ENCODE measurements at regions not wholly inside any gene's neighbourhood (a gene's known extent, or its start where the extent isn't known, plus 50 kb on each side); places are given as distances from the start of the nearest gene placed in this dataset.
"Not testable (repeated sequence)": the region's sequence is repeated elsewhere in the genome, so short reads cannot be mapped to it uniquely, and the experiment has no call there.

- Histone ChIP-seq H3K27ac (ENCODE audit: low read length) (no peak overlapping the region), H3K4me3 (ENCODE audit: low read length in 2 of 2) (no peak overlapping the region), H3K9ac (ENCODE audit: low read length in 2 of 2) (no peak overlapping the region), H3K9me3 (ENCODE audit: control insufficient read depth in 2 of 2, low read length in 2 of 2) (no peaks in the 10 kb centered on the region), H3K36me3 (ENCODE audit: control insufficient read depth in 2 of 2, insufficient read depth in 2 of 2, low read length in 2 of 2) (no peaks in the 10 kb centered on the region), H3K27me3 (ENCODE audit: control insufficient read depth in 1 of 2, insufficient read depth in 2 of 2, low read length in 2 of 2) (no peaks in the 10 kb centered on the region), H3K4me1 (ENCODE audit: control insufficient read depth, insufficient read depth, low read length) (no peaks in the 10 kb centered on the region)
Observed at GRCh38 chr9:26502311-26502710, 390.3 kb downstream of the CAAP1 start.

- Histone ChIP-seq H3K9ac (ENCODE audit: low read length in 2 of 2) (no peak overlapping the region), H3K27ac (ENCODE audit: low read length) (no peak overlapping the region), H3K9me3 (ENCODE audit: control insufficient read depth in 2 of 2, low read length in 2 of 2) (no peaks in the 10 kb centered on the region), H3K36me3 (ENCODE audit: control insufficient read depth in 2 of 2, insufficient read depth in 2 of 2, low read length in 2 of 2) (no peaks in the 10 kb centered on the region), H3K4me3 (ENCODE audit: low read length in 2 of 2) (no peak overlapping the region), H3K4me1 (ENCODE audit: control insufficient read depth, insufficient read depth, low read length) (no peaks in the 10 kb centered on the region), H3K27me3 (ENCODE audit: control insufficient read depth in 1 of 2, insufficient read depth in 2 of 2, low read length in 2 of 2) (no peaks in the 10 kb centered on the region)
Observed at GRCh38 chr9:26500471-26500870, 392.1 kb downstream of the CAAP1 start.

DNA sequence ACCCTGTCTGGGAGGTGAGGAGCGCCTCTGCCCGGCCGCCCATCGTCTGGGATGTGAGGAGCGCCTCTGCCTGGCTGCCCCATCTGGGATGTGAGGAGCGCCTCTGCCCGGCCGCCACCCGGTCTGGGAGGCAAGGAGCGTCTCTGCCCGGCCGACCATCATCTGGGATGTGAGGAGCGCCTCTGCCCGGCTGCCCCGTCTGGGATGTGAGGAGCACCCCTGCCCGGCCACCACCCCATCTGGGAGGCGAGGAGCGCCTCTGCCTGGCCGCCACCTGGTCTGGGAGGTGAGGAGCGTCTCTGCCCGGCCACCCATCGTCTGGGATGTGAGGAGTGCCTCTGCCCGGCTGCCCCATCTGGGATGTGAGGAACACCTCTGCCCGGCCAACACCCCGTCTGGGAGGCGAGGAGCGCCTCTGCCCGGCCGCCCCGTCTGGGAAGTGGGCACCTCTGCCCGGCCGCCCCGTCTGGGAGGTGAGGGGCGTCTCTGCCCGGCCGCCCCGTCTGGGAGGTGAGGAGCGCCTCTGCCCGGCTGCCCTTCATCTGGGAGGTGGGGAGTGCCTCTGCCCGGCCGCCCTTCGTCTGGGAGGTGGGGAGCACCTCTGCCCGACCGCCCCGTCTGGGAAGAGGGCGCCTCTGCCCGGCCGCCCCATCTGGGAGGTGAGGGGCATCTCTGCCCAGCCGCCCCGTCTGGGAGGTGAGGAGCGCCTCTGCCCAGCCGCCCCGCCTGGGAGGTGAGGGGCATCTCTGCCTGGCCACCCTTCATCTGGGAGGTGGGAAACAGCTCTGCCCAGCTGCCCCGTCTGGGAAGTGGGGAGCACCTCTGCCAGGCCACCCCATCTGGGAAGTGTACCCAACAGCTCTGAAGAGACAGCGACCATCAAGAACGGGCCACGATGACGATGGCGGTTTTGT lies 399.7 kb downstream of the CAAP1 start:
- not testable (repeated sequence) for H3K27me3 ChIP-seq (ENCODE audit: control insufficient read depth in 1 of 2, insufficient read depth in 2 of 2, low read length in 2 of 2); H3K27ac ChIP-seq (ENCODE audit: low read length); H3K9ac ChIP-seq (ENCODE audit: low read length in 2 of 2); H3K9me3 ChIP-seq (ENCODE audit: control insufficient read depth in 2 of 2, low read length in 2 of 2); H3K4me1 ChIP-seq (ENCODE audit: control insufficient read depth, insufficient read depth, low read length); H3K36me3 ChIP-seq (ENCODE audit: control insufficient read depth in 2 of 2, insufficient read depth in 2 of 2, low read length in 2 of 2); H3K4me3 ChIP-seq (ENCODE audit: low read length in 2 of 2)

GRCh38 chr9:26491922-26492607 lies 400.5 kb downstream of the CAAP1 start:
- not testable (repeated sequence) for H3K9ac ChIP-seq (ENCODE audit: low read length in 2 of 2); H3K4me1 ChIP-seq (ENCODE audit: control insufficient read depth, insufficient read depth, low read length); H3K36me3 ChIP-seq (ENCODE audit: control insufficient read depth in 2 of 2, insufficient read depth in 2 of 2, low read length in 2 of 2); H3K9me3 ChIP-seq (ENCODE audit: control insufficient read depth in 2 of 2, low read length in 2 of 2); H3K4me3 ChIP-seq (ENCODE audit: low read length in 2 of 2); H3K27ac ChIP-seq (ENCODE audit: low read length); H3K27me3 ChIP-seq (ENCODE audit: control insufficient read depth in 1 of 2, insufficient read depth in 2 of 2, low read length in 2 of 2)

- Histone ChIP-seq H3K4me3 (ENCODE audit: low read length in 2 of 2) (no peak overlapping the region), H3K36me3 (ENCODE audit: control insufficient read depth in 2 of 2, insufficient read depth in 2 of 2, low read length in 2 of 2) (no peaks in the 10 kb centered on the region), H3K27me3 (ENCODE audit: control insufficient read depth in 1 of 2, insufficient read depth in 2 of 2, low read length in 2 of 2) (no peaks in the 10 kb centered on the region), H3K9me3 (ENCODE audit: control insufficient read depth in 2 of 2, low read length in 2 of 2) (no peaks in the 10 kb centered on the region), H3K27ac (ENCODE audit: low read length) (no peak overlapping the region), H3K9ac (ENCODE audit: low read length in 2 of 2) (no peak overlapping the region), H3K4me1 (ENCODE audit: control insufficient read depth, insufficient read depth, low read length) (no peaks in the 10 kb centered on the region)
Observed at GRCh38 chr9:26483991-26484390, 408.6 kb downstream of the CAAP1 start.

GRCh38 chr9:26477963-26478362 lies 414.6 kb downstream of the CAAP1 start:
- no peak overlapping the region for H3K9ac ChIP-seq (ENCODE audit: low read length in 2 of 2)
- no peak overlapping the region for H3K4me3 ChIP-seq (ENCODE audit: low read length in 2 of 2)
- no peak overlapping the region for H3K27ac ChIP-seq (ENCODE audit: low read length)
- no peaks in the 10 kb centered on the region for H3K36me3 ChIP-seq (ENCODE audit: control insufficient read depth in 2 of 2, insufficient read depth in 2 of 2, low read length in 2 of 2)
- H3K4me1 ChIP-seq (ENCODE audit: control insufficient read depth, insufficient read depth, low read length), result no peaks in the 10 kb centered on the region
- H3K27me3 ChIP-seq (ENCODE audit: control insufficient read depth in 1 of 2, insufficient read depth in 2 of 2, low read length in 2 of 2), result no peaks in the 10 kb centered on the region
- no peaks in the 10 kb centered on the region for H3K9me3 ChIP-seq (ENCODE audit: control insufficient read depth in 2 of 2, low read length in 2 of 2)

GRCh38 chr9:26471261-26471660 lies 421.3 kb downstream of the CAAP1 start:
- Histone ChIP-seq H3K27me3 (ENCODE audit: control insufficient read depth in 1 of 2, insufficient read depth in 2 of 2, low read length in 2 of 2) (no peaks in the 10 kb centered on the region), H3K4me3 (ENCODE audit: low read length in 2 of 2) (no peak overlapping the region), H3K27ac (ENCODE audit: low read length) (no peak overlapping the region), H3K4me1 (ENCODE audit: control insufficient read depth, insufficient read depth, low read length) (no peaks in the 10 kb centered on the region), H3K9me3 (ENCODE audit: control insufficient read depth in 2 of 2, low read length in 2 of 2) (no peaks in the 10 kb centered on the region), H3K9ac (ENCODE audit: low read length in 2 of 2) (no peak overlapping the region), H3K36me3 (ENCODE audit: control insufficient read depth in 2 of 2, insufficient read depth in 2 of 2, low read length in 2 of 2) (no peaks in the 10 kb centered on the region)

DNA sequence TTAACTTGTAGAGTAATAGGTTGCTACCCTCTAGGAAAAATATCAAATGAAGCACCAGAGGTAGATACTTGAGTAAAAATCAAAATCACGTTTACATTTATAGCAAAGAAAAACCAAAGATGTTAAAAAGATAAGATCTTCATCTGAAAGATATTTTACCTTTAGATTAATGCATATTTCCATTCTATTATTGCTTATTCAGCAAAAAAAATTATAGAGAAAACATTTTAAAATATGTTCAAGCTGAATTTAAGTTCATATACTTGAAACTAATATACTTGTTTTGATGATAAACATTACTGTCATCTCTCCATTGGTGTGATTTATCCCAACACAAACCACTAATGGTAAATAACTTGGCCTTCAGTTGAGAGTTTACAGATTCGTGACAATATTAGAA lies 422.3 kb downstream of the CAAP1 start:
- no peak overlapping the region for H3K27ac ChIP-seq (ENCODE audit: low read length)
- no peaks in the 10 kb centered on the region for H3K27me3 ChIP-seq (ENCODE audit: control insufficient read depth in 1 of 2, insufficient read depth in 2 of 2, low read length in 2 of 2)
- H3K4me1 ChIP-seq (ENCODE audit: control insufficient read depth, insufficient read depth, low read length), result no peaks in the 10 kb centered on the region
- no peaks in the 10 kb centered on the region for H3K36me3 ChIP-seq (ENCODE audit: control insufficient read depth in 2 of 2, insufficient read depth in 2 of 2, low read length in 2 of 2)
- no peak overlapping the region for H3K9ac ChIP-seq (ENCODE audit: low read length in 2 of 2)
- no peak overlapping the region for H3K4me3 ChIP-seq (ENCODE audit: low read length in 2 of 2)
- H3K9me3 ChIP-seq (ENCODE audit: control insufficient read depth in 2 of 2, low read length in 2 of 2), result no peaks in the 10 kb centered on the region

- H3K4me1 ChIP-seq (ENCODE audit: control insufficient read depth, insufficient read depth, low read length), result no peaks in the 10 kb centered on the region
- H3K9ac ChIP-seq (ENCODE audit: low read length in 2 of 2), result no peak overlapping the region
- no peaks in the 10 kb centered on the region for H3K9me3 ChIP-seq (ENCODE audit: control insufficient read depth in 2 of 2, low read length in 2 of 2)
- no peak overlapping the region for H3K27ac ChIP-seq (ENCODE audit: low read length)
- H3K27me3 ChIP-seq (ENCODE audit: control insufficient read depth in 1 of 2, insufficient read depth in 2 of 2, low read length in 2 of 2), result no peaks in the 10 kb centered on the region
- no peak overlapping the region for H3K4me3 ChIP-seq (ENCODE audit: low read length in 2 of 2)
- H3K36me3 ChIP-seq (ENCODE audit: control insufficient read depth in 2 of 2, insufficient read depth in 2 of 2, low read length in 2 of 2), result no peaks in the 10 kb centered on the region
Observed at GRCh38 chr9:26463837-26464236, 428.8 kb downstream of the CAAP1 start.

DNA sequence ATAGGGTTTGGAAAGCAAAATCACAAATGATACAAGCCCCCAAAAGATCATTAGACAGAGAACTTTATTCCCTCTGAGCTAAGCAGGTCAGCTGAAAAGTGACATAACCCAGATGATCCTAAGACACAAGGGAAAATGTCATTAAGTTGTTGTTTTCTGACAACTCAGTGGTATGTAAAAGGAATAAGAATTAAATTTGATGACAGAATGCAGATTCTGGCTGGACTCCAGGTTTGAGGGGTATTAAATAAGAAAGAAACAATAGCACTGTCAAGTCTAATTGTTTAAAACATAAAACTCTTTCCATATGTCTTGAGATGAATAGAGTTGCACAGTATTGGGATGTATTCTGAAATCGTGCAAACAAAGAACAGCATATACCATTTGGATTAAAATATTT lies 429.9 kb downstream of the CAAP1 start:
- Histone ChIP-seq H3K4me3 (ENCODE audit: low read length in 2 of 2) (no peak overlapping the region), H3K9ac (ENCODE audit: low read length in 2 of 2) (no peak overlapping the region), H3K9me3 (ENCODE audit: control insufficient read depth in 2 of 2, low read length in 2 of 2) (no peaks in the 10 kb centered on the region), H3K27ac (ENCODE audit: low read length) (no peak overlapping the region), H3K4me1 (ENCODE audit: control insufficient read depth, insufficient read depth, low read length) (no peaks in the 10 kb centered on the region), H3K27me3 (ENCODE audit: control insufficient read depth in 1 of 2, insufficient read depth in 2 of 2, low read length in 2 of 2) (no peaks in the 10 kb centered on the region), H3K36me3 (ENCODE audit: control insufficient read depth in 2 of 2, insufficient read depth in 2 of 2, low read length in 2 of 2) (no peaks in the 10 kb centered on the region)

- no peaks in the 10 kb centered on the region for H3K4me1 ChIP-seq (ENCODE audit: control insufficient read depth, insufficient read depth, low read length)
- no peak overlapping the region for H3K4me3 ChIP-seq (ENCODE audit: low read length in 2 of 2)
- no peaks in the 10 kb centered on the region for H3K9me3 ChIP-seq (ENCODE audit: control insufficient read depth in 2 of 2, low read length in 2 of 2)
- no peak overlapping the region for H3K27ac ChIP-seq (ENCODE audit: low read length)
- H3K36me3 ChIP-seq (ENCODE audit: control insufficient read depth in 2 of 2, insufficient read depth in 2 of 2, low read length in 2 of 2), result no peaks in the 10 kb centered on the region
- H3K27me3 ChIP-seq (ENCODE audit: control insufficient read depth in 1 of 2, insufficient read depth in 2 of 2, low read length in 2 of 2), result no peaks in the 10 kb centered on the region
- no peak overlapping the region for H3K9ac ChIP-seq (ENCODE audit: low read length in 2 of 2)
Observed at GRCh38 chr9:26462213-26462612, 430.4 kb downstream of the CAAP1 start.
